DND-41 (cell line): ENCODE measurements at regions not wholly inside any gene's neighbourhood (a gene's known extent, or its start where the extent isn't known, plus 50 kb on each side); places are given as distances from the start of the nearest gene placed in this dataset.

Experiments used
- CTCF ChIP-seq: IDR thresholded peaks from 2 replicates; pipeline ENCODE4 v1.5.1; 2012; ENCODE audit warnings: borderline replicate concordance, low read length, moderate library complexity, mild to moderate bottlenecking; ENCODE audit not compliant: poor library complexity, severe bottlenecking; ENCODE audit errors: extremely low read depth
- EZH2 ChIP-seq: IDR thresholded peaks from 3 replicates; pipeline ENCODE4 v1.6.1; 2012; ENCODE audit warnings: borderline replicate concordance, low read depth, mild to moderate bottlenecking, moderate library complexity, low read length, inconsistent platforms; ENCODE audit not compliant: severe bottlenecking

GRCh38 chr7:41298409-41298808 is 404.5 kb downstream of the INHBA start:
- TF ChIP-seq CTCF, result no peak
- no peak for TF ChIP-seq EZH2
